ENCODE measurements at regions not wholly inside any gene's neighbourhood (a gene's known extent, or its start where the extent isn't known, plus 50 kb on each side); places are given as distances from the start of the nearest gene placed in this dataset.

- TF ChIP-seq CTCF (IDR thresholded peaks at IDR 0.05) (no peak), POLR2A (IDR thresholded peaks at IDR 0.05) (no peak)
These were observed 1106.0 kb downstream of the RPIA start for GRCh38 chr2:89797320-89798038.

All from adrenal gland (tissue), 5 donors.